Breast epithelium (tissue), 4 donors: ENCODE measurements at regions not wholly inside any gene's neighbourhood (a gene's known extent, or its start where the extent isn't known, plus 50 kb on each side); places are given as distances from the start of the nearest gene placed in this dataset.

Experiments used
- DNase-seq, 2 donors: peaks; one replicate each; pipeline ENCODE4 v3.0.0-alpha.2; 2019; ENCODE audit warnings: low spot score in 2 of 2
- H3K27ac ChIP-seq, 2 donors: fragments of 200-600 bp; sonication (generic) in 1 of 2; one replicate each; pipeline ENCODE4 v1.5.1; 2016 to 2019; ENCODE audit warnings: mild to moderate bottlenecking in 1 of 2
- H3K27me3 ChIP-seq, 2 donors: fragments of 200-600 bp; sonication (generic) in 1 of 2; one replicate each; pipeline versions ENCODE4 v1.5.1 to v1.6.0; 2017 to 2019; ENCODE audit warnings: control low read depth in 1 of 2, mild to moderate bottlenecking in 1 of 2
- H3K36me3 ChIP-seq: fragments of 200-600 bp; one replicate; pipeline ENCODE4 v1.5.1; 2019
- H3K4me1 ChIP-seq, 2 donors: fragments of 200-600 bp; sonication (generic); one replicate each; pipeline ENCODE4 v1.5.1; 2016 to 2019; ENCODE audit warnings: control low read depth in 1 of 2
- H3K4me3 ChIP-seq, 3 donors: fragments of 200-600 bp; sonication (generic); 1 replicate in 2 of 3; 2 replicates in 1 of 3; pipeline ENCODE4 v1.5.1; 2016 to 2019; ENCODE audit warnings: mild to moderate bottlenecking in 3 of 3, moderate library complexity in 2 of 3
- H3K9me3 ChIP-seq, 2 donors: fragments of 200-600 bp; sonication (generic) in 1 of 2; one replicate each; pipeline ENCODE4 v1.5.1; 2016 to 2019; ENCODE audit warnings: control low read depth in 1 of 2
- CTCF ChIP-seq, 3 donors: fragments of 450-650 bp; IDR thresholded peaks; one replicate each; pipeline ENCODE4 v1.5.1; 2016 to 2017; ENCODE audit warnings: antibody characterized with exemption in 3 of 3, mild to moderate bottlenecking in 3 of 3, moderate library complexity in 3 of 3
- POLR2A ChIP-seq: fragments of 450-650 bp; IDR thresholded peaks from one replicate; pipeline ENCODE4 v1.6.1; 2016; ENCODE audit warnings: antibody characterized with exemption, mild to moderate bottlenecking, moderate library complexity
- POLR2AphosphoS5 ChIP-seq, 3 donors: sonication (generic); formaldehyde crosslinking; IDR thresholded peaks; one replicate each; pipeline ENCODE4 v1.6.1; 2017; ENCODE audit warnings: antibody characterized with exemption in 3 of 3
- intact Hi-C: fragments of 100-400 bp; cut with DNase I; formaldehyde crosslinking; loops from one replicate; pipeline ENCODE4 v1.15.1; 2023; ENCODE audit warnings: low total_unique reads

DNA sequence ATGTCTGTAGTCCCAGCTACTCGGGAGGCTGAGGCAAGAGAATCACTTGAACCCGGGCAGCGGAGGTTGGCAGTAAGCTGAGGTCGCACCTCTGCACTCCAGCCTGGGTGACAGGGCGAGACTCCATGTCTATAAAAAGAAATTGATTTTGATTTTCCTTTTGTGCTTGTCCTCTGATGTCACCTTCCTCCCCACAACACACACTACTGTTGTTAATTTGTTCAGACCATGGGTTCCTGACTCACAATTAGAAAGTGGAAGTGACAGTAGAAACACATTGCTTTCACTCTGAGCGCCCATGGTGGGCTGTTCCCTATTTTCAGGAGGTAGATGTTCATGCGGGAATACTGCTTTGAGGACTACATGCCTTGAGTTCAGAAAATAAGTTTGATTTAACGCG is 165.5 kb upstream of the KCNJ6 start:
- TF ChIP-seq CTCF (IDR thresholded peaks at IDR 0.05) (no peak), POLR2A (no peak), POLR2AphosphoS5 (IDR thresholded peaks at IDR 0.05) (no peak)
- Histone ChIP-seq H3K4me1 (no peaks in the 10 kb centered on the region), H3K27me3 (no peaks in the 10 kb centered on the region), H3K9me3 (no peaks in the 10 kb centered on the region), H3K27ac (no peak overlapping the region), H3K4me3 (no peak overlapping the region), H3K36me3 (no peaks in the 10 kb centered on the region)
- DNase-seq = no peak
- intact Hi-C loops = no loop called here

DNA sequence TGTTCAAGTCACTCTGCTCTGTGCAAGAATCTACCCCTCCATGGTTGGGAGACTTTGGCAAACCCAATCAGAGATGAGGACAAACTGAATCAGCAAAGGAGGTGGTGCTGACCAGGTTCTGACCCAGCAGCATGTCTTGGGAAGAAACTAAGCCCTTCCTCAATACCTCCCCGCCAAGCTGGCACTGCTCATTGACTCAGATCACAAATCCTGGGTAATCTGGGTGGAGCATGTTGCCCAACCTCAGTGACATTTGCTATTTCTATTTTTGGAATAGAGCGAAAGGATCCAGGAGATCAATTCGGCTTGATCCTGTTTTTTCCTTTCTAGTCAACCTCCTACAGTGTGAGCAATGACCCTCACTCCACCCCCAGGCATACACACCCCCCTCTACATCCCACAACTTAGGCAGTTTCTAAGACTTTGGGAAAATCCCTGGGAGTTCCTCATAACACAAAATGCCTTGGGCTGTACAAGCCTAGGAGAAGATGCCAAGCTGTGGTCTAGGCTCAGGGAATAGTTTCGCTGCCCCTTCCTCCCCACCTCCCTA is 166.8 kb upstream of the KCNJ6 start:
- intact Hi-C loops = no loop called here
- Histone ChIP-seq H3K9me3 (no peaks in the 10 kb centered on the region), H3K4me3 (no peak overlapping the region), H3K36me3 (no peaks in the 10 kb centered on the region), H3K27me3 (no peaks in the 10 kb centered on the region), H3K27ac (no peak overlapping the region), H3K4me1 (no peaks in the 10 kb centered on the region)
- DNase-seq = no peak
- no peak for TF ChIP-seq POLR2AphosphoS5 (IDR thresholded peaks at IDR 0.05)
- no peak for TF ChIP-seq POLR2A
- TF ChIP-seq CTCF (IDR thresholded peaks at IDR 0.05) = no peak

DNA sequence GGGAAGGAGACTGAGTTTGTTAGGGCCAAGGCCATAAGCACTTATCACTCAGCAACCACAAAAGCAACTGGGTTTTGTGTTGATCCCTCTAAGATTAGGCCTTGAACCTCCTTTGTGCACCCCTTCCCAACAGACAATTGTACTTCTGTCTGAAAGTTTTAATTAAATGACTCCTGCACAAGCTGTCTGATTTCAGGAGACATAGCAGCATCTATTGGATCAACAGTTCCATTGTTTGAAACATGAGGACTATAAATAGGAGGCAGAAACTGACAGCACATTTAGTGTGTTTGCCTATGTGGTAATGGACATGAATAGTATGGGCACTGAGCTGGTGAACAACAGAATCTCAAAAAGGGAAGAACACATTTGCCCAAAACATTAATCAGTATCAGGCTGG is 167.3 kb upstream of the KCNJ6 start:
- intact Hi-C loops = no loop called here
- TF ChIP-seq POLR2A (no peak), POLR2AphosphoS5 (IDR thresholded peaks at IDR 0.05) (no peak), CTCF (IDR thresholded peaks at IDR 0.05) (no peak)
- no peaks in the 10 kb centered on the region for H3K4me1 ChIP-seq
- no peaks in the 10 kb centered on the region for H3K36me3 ChIP-seq
- no peak overlapping the region for H3K4me3 ChIP-seq
- no peaks in the 10 kb centered on the region for H3K27me3 ChIP-seq
- no peaks in the 10 kb centered on the region for H3K9me3 ChIP-seq
- DNase-seq = no peak
- no peak overlapping the region for H3K27ac ChIP-seq

- no peak for DNase-seq
- Histone ChIP-seq H3K27me3 (peaks cover 0 to under 1% of the 10 kb centered on the region in 2 donors), H3K4me1 (no peaks in the 10 kb centered on the region), H3K36me3 (no peaks in the 10 kb centered on the region), H3K4me3 (no peak overlapping the region), H3K9me3 (no peaks in the 10 kb centered on the region), H3K27ac (no peak overlapping the region)
- no peak for TF ChIP-seq POLR2AphosphoS5 (IDR thresholded peaks at IDR 0.05)
- TF ChIP-seq CTCF (IDR thresholded peaks at IDR 0.05) = no peak
- no peak for TF ChIP-seq POLR2A
- intact Hi-C loops = no loop called here
Measured at GRCh38 chr21:38086580-38086979, 170.2 kb upstream of the KCNJ15 start.

DNA sequence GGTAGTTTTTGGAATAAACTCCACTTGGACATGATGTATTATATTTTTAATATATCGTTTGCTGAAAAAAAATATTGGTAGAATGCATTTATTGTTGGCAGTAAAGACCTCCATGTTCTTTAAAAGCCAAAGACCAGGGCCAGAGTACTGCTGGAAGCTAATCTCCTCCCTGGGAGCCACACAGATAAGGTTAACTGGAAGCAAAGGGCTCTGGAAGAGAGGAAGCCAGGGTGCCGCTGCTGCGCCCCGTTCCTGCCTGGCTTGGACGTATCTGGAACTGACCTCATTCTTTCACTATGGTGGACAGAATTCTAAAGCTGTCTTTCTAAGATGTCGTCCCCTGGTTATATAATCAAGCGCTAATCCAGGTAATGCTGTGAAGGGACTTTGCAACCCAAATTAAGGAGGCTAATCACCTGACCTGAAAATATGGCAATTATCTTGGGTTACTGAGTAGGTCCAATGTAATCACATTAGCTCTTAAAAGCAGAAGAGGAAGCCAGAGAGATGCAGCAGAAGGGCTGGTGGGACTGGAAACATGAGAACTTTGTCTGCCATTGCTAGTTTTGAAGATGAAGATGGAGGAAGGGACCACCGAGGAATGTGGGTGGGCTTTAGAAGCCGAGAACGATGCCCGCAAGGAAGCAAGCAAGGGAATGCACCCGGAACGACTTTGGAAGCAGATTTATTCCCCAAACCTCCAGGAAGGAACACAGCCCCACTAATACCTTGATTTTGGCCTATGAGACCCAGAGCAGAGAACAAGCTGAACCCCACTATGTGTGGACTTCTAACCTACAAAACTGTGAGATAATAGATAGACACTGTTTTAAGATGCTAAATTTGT is 167.7 kb upstream of the KCNJ15 start:
- peaks cover 0 to 3% of the 10 kb centered on the region in 2 donors for H3K27me3 ChIP-seq
- TF ChIP-seq POLR2A (no peak), POLR2AphosphoS5 (IDR thresholded peaks at IDR 0.05) (no peak), CTCF (IDR thresholded peaks at IDR 0.05) (no peak)
- no peak for DNase-seq
- H3K27ac ChIP-seq = no peak overlapping the region
- no peaks in the 10 kb centered on the region for H3K36me3 ChIP-seq
- intact Hi-C loops = no loop called here
- no peaks in the 10 kb centered on the region for H3K9me3 ChIP-seq
- no peak overlapping the region for H3K4me3 ChIP-seq
- H3K4me1 ChIP-seq = no peaks in the 10 kb centered on the region
